ENCODE measurements at regions not wholly inside any gene's neighbourhood (a gene's known extent, or its start where the extent isn't known, plus 50 kb on each side); places are given as distances from the start of the nearest gene placed in this dataset.

- TF ChIP-seq EZH2 (IDR thresholded peaks at IDR 0.05; ENCODE audit: insufficient read depth, poor library complexity, severe bottlenecking) = no peak
- no peak for TF ChIP-seq EZH2phosphoT487 (IDR thresholded peaks at IDR 0.05; ENCODE audit: insufficient read depth, low read depth)
These were observed 84.2 kb upstream of the MAPK4 start for GRCh38 chr18:50475538-50476193.

Measured in GM23248 (cell line).